ENCODE measurements at regions not wholly inside any gene's neighbourhood (a gene's known extent, or its start where the extent isn't known, plus 50 kb on each side); places are given as distances from the start of the nearest gene placed in this dataset.

- TF ChIP-seq CTCF (conservative IDR thresholded peaks at IDR 0.05; ENCODE audit: low read depth, low read length): no peak
- Histone ChIP-seq H4K20me1 (ENCODE audit: insufficient read depth) (no peaks in the 10 kb centered on the region), H3K4me3 (IDR thresholded peaks at IDR 0.05; ENCODE audit: insufficient read depth, low read depth, low read length) (no peak overlapping the region), H3K4me1 (ENCODE audit: low read depth, poor library complexity, severe bottlenecking) (no peaks in the 10 kb centered on the region), H3K4me2 (no peak overlapping the region), H3K9ac (no peak overlapping the region), H3K79me2 (ENCODE audit: insufficient read depth, low read depth) (no peaks in the 10 kb centered on the region), H3K27ac (no peak overlapping the region), H3K36me3 (ENCODE audit: insufficient read depth) (no peaks in the 10 kb centered on the region), H3K27me3 (ENCODE audit: insufficient read depth, low read depth) (no peaks in the 10 kb centered on the region), H2AFZ (ENCODE audit: low read depth) (no peak overlapping the region)
These were observed 336.1 kb downstream of the TBL1XR1 start for GRCh38 chr3:176861137-176861536.

- no peak for TF ChIP-seq CTCF (conservative IDR thresholded peaks at IDR 0.05; ENCODE audit: low read depth, low read length)
- no peak overlapping the region for H3K4me2 ChIP-seq
- no peaks in the 10 kb centered on the region for H3K27me3 ChIP-seq (ENCODE audit: insufficient read depth, low read depth)
- H3K27ac ChIP-seq: no peak overlapping the region
- H3K36me3 ChIP-seq (ENCODE audit: insufficient read depth): no peaks in the 10 kb centered on the region
- no peaks in the 10 kb centered on the region for H3K4me1 ChIP-seq (ENCODE audit: low read depth, poor library complexity, severe bottlenecking)
- no peak overlapping the region for H3K4me3 ChIP-seq (IDR thresholded peaks at IDR 0.05; ENCODE audit: insufficient read depth, low read depth, low read length)
- H3K79me2 ChIP-seq (ENCODE audit: insufficient read depth, low read depth): no peaks in the 10 kb centered on the region
- no peak overlapping the region for H2AFZ ChIP-seq (ENCODE audit: low read depth)
- no peak overlapping the region for H3K9ac ChIP-seq
- no peaks in the 10 kb centered on the region for H4K20me1 ChIP-seq (ENCODE audit: insufficient read depth)
These were observed 340.6 kb downstream of the TBL1XR1 start for GRCh38 chr3:176856721-176857120.

- no peak overlapping the region for H3K27ac ChIP-seq
- H3K4me2 ChIP-seq: no peak overlapping the region
- H3K4me3 ChIP-seq (IDR thresholded peaks at IDR 0.05; ENCODE audit: insufficient read depth, low read depth, low read length): no peak overlapping the region
- no peaks in the 10 kb centered on the region for H3K27me3 ChIP-seq (ENCODE audit: insufficient read depth, low read depth)
- no peaks in the 10 kb centered on the region for H3K4me1 ChIP-seq (ENCODE audit: low read depth, poor library complexity, severe bottlenecking)
- TF ChIP-seq CTCF (conservative IDR thresholded peaks at IDR 0.05; ENCODE audit: low read depth, low read length): no peak
- no peak overlapping the region for H2AFZ ChIP-seq (ENCODE audit: low read depth)
- H3K9ac ChIP-seq: no peak overlapping the region
- no peaks in the 10 kb centered on the region for H3K79me2 ChIP-seq (ENCODE audit: insufficient read depth, low read depth)
- H3K36me3 ChIP-seq (ENCODE audit: insufficient read depth): no peaks in the 10 kb centered on the region
- H4K20me1 ChIP-seq (ENCODE audit: insufficient read depth): no peaks in the 10 kb centered on the region
These were observed 341.3 kb downstream of the TBL1XR1 start for GRCh38 chr3:176855901-176856486.

- Histone ChIP-seq H4K20me1 (ENCODE audit: insufficient read depth) (no peaks in the 10 kb centered on the region), H3K27ac (no peak overlapping the region), H3K36me3 (ENCODE audit: insufficient read depth) (no peaks in the 10 kb centered on the region), H3K4me3 (IDR thresholded peaks at IDR 0.05; ENCODE audit: insufficient read depth, low read depth, low read length) (no peak overlapping the region), H3K4me2 (no peak overlapping the region), H2AFZ (ENCODE audit: low read depth) (no peak overlapping the region), H3K27me3 (ENCODE audit: insufficient read depth, low read depth) (no peaks in the 10 kb centered on the region), H3K9ac (no peak overlapping the region), H3K4me1 (ENCODE audit: low read depth, poor library complexity, severe bottlenecking) (no peaks in the 10 kb centered on the region), H3K79me2 (ENCODE audit: insufficient read depth, low read depth) (no peaks in the 10 kb centered on the region)
- no peak for TF ChIP-seq CTCF (conservative IDR thresholded peaks at IDR 0.05; ENCODE audit: low read depth, low read length)
These were observed 342.1 kb downstream of the TBL1XR1 start for GRCh38 chr3:176855213-176855612.

Measured in KMS-11 (cell line).